ENCODE measurements at regions not wholly inside any gene's neighbourhood (a gene's known extent, or its start where the extent isn't known, plus 50 kb on each side); places are given as distances from the start of the nearest gene placed in this dataset.

DNA sequence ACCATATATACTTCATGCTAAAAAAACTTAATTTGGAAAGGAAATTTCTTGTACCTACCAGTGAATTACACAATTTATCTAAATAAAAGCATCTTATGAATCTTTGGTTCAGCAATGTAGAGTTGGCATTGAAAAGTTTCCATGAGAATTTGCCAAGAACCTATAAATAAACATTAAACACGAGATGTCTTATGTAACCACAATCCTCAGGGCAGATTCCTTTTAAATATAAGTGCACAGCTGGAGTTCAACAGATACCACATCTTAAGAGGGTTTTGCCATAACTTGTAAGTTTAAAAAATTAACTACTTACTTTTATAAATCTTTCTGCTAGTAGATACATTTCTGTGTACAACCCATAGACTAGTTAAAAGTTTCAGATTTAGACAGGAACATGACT, 499.3 kb upstream of the ARRDC4 start:
- DNase-seq (ENCODE audit: low spot score in 2 of 2) (no peak), ATAC-seq (no peak)
- no peaks in the 10 kb centered on the region for H3K36me3 Mint-ChIP-seq
- peaks cover 7% of the 10 kb centered on the region for H3K9me3 Mint-ChIP-seq
- H3K4me3 Mint-ChIP-seq, result no peak overlapping the region
- no peaks in the 10 kb centered on the region for H3K4me1 Mint-ChIP-seq
- no peak overlapping the region for H3K27ac Mint-ChIP-seq

DNA sequence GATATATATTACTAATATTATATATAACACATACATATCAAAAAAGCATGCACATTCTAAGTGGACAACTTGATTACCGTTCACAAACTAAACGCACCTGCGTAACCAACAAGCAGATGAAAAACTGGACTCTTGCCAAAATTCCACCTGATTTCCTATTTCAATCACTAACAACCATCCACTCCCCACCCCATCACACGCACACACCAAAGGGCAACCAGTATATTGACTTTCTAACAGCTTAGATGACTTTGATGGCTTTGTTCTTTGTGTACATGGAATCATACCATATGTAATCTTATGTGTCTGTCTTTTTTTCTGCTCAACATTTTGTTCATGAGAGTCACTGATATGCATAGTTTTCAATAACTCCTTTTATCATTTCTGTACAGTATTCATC, 496.8 kb upstream of the ARRDC4 start:
- no peaks in the 10 kb centered on the region for H3K4me1 Mint-ChIP-seq
- no peaks in the 10 kb centered on the region for H3K36me3 Mint-ChIP-seq
- H3K27ac Mint-ChIP-seq, result no peak overlapping the region
- no peak overlapping the region for H3K4me3 Mint-ChIP-seq
- H3K9me3 Mint-ChIP-seq, result peaks cover 10% of the 10 kb centered on the region
- no peak for ATAC-seq
- no peak for DNase-seq (ENCODE audit: low spot score in 2 of 2)

- no peak overlapping the region for H3K4me3 Mint-ChIP-seq
- H3K27ac Mint-ChIP-seq, result no peak overlapping the region
Observed at GRCh38 chr15:97470417-97470816, 490.1 kb upstream of the ARRDC4 start.

DNA sequence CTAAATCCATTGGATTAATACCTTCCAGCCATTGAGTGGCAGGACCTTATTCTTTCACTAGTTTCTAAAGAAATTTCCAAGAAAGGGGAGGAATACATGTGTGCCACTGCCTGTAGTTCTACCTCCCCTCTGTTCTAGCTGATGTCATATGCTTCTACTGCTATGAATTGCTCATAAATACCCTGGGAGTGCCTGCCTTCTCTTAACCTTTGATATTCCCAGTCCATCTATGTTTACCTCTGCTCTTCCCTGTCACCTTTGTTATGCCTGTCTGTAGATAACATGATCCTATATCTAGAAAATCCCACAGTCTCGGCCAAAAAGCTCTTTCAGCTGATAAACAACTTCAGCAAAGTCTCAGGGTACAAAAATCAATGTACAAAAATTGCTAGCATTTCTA, 486.9 kb upstream of the ARRDC4 start:
- no peak overlapping the region for H3K4me3 Mint-ChIP-seq
- H3K9me3 Mint-ChIP-seq, result peaks cover 10% of the 10 kb centered on the region
- ATAC-seq (no peak), DNase-seq (ENCODE audit: low spot score in 2 of 2) (no peak)
- H3K4me1 Mint-ChIP-seq, result no peaks in the 10 kb centered on the region
- no peak overlapping the region for H3K27ac Mint-ChIP-seq
- H3K36me3 Mint-ChIP-seq, result no peaks in the 10 kb centered on the region

More at GRCh38 chr15:97470417-97470816, 490.1 kb upstream of the ARRDC4 start:
- Mint-ChIP-seq H3K4me1 (no peaks in the 10 kb centered on the region), H3K36me3 (no peaks in the 10 kb centered on the region), H3K9me3 (peaks cover 16% of the 10 kb centered on the region)
- no peak for ATAC-seq
- no peak for DNase-seq (ENCODE audit: low spot score in 2 of 2)

DNA sequence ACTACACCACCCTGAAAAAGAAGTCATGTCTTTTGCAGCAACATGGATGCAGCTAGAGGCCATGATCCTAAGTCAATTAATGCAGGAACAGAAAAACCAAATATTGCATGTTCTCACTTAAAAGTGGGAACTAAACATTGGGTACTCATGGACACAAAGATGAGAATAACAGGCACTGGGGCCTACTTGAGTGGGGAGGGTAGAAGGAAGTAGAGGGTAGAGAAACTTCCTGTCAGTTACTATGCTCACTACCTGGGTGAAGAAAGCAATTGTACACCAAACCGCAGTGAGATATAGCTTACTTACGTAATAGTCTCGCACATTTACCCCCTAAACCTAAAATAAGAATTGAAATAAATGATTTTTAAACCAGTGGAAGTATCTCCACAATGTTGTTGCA, 480.5 kb upstream of the ARRDC4 start:
- DNase-seq (ENCODE audit: low spot score in 2 of 2) (no peak), ATAC-seq (no peak)
- no peak overlapping the region for H3K27ac Mint-ChIP-seq
- H3K9me3 Mint-ChIP-seq, result peaks cover 9% of the 10 kb centered on the region
- H3K36me3 Mint-ChIP-seq, result no peaks in the 10 kb centered on the region
- no peaks in the 10 kb centered on the region for H3K4me1 Mint-ChIP-seq
- no peak overlapping the region for H3K4me3 Mint-ChIP-seq

- ATAC-seq, result no peak
- Mint-ChIP-seq H3K36me3 (no peaks in the 10 kb centered on the region), H3K9me3 (peaks cover 13% of the 10 kb centered on the region), H3K4me3 (no peak overlapping the region), H3K27ac (no peak overlapping the region), H3K4me1 (no peaks in the 10 kb centered on the region)
- no peak for DNase-seq (ENCODE audit: low spot score in 2 of 2)
Observed at GRCh38 chr15:97482521-97482920, 478.0 kb upstream of the ARRDC4 start.

DNA sequence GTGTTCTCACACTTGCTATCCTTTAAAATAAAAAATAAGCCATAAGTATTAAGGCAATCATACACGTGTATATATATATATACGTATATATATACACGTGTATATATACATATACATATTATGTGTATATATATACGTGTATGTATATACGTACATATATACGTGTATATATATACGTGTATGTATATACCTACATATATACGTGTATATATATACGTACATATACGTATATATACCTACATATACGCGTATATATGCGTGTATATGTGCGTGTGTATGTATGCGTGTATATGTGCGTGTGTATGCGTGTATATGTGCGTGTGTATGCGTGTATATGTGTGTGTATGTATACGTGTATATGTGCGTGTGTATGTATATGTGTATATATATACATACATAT, 477.3 kb upstream of the ARRDC4 start:
- ATAC-seq (no peak), DNase-seq (ENCODE audit: low spot score in 2 of 2) (no peak)
- Mint-ChIP-seq H3K4me3 (no peak overlapping the region), H3K36me3 (no peaks in the 10 kb centered on the region), H3K9me3 (peaks cover 16% of the 10 kb centered on the region), H3K4me1 (no peaks in the 10 kb centered on the region), H3K27ac (no peak overlapping the region)

DNA sequence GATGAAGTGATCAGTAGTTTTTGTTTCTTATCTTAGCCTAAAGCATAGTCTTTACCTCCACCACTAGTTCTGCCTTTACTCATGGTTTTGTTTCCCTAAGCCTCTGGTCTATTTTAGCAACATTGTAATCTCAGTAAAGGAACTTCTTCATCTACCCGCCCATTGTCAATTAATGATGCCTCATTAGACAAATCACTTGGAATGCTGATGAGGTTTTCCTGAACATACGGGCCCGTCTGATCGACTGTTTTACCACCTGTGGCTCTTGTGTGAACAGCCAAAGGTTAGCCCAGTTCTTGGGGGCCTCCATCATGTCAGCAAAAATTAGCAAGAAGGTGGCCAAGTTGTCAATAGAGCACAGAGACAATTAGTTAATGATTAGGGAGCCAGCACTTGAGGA, 470.1 kb upstream of the ARRDC4 start:
- Mint-ChIP-seq H3K9me3 (peaks cover 12% of the 10 kb centered on the region), H3K27ac (no peak overlapping the region), H3K4me1 (no peaks in the 10 kb centered on the region), H3K4me3 (no peak overlapping the region), H3K36me3 (no peaks in the 10 kb centered on the region)
- no peak for ATAC-seq
- DNase-seq (ENCODE audit: low spot score in 2 of 2), result no peak

- ATAC-seq (no peak), DNase-seq (ENCODE audit: low spot score in 2 of 2) (no peak)
- Mint-ChIP-seq H3K27ac (no peak overlapping the region), H3K9me3 (peaks cover 14% of the 10 kb centered on the region), H3K36me3 (no peaks in the 10 kb centered on the region), H3K4me3 (no peak overlapping the region), H3K4me1 (no peaks in the 10 kb centered on the region)
Observed at GRCh38 chr15:97501291-97501690, 459.2 kb upstream of the ARRDC4 start.

GRCh38 chr15:97502038-97502437, 458.5 kb upstream of the ARRDC4 start:
- Mint-ChIP-seq H3K36me3 (no peaks in the 10 kb centered on the region), H3K9me3 (peaks cover 12% of the 10 kb centered on the region), H3K4me1 (no peaks in the 10 kb centered on the region), H3K27ac (no peak overlapping the region), H3K4me3 (no peak overlapping the region)
- ATAC-seq (no peak), DNase-seq (ENCODE audit: low spot score in 2 of 2) (no peak)

GRCh38 chr15:97504031-97504792, 456.3 kb upstream of the ARRDC4 start:
- Mint-ChIP-seq H3K36me3 (no peaks in the 10 kb centered on the region), H3K4me1 (no peaks in the 10 kb centered on the region), H3K27ac (no peak overlapping the region), H3K9me3 (peaks cover 12% of the 10 kb centered on the region), H3K4me3 (no peak overlapping the region)
- DNase-seq (ENCODE audit: low spot score in 2 of 2) (no peak), ATAC-seq (no peak)

DNA sequence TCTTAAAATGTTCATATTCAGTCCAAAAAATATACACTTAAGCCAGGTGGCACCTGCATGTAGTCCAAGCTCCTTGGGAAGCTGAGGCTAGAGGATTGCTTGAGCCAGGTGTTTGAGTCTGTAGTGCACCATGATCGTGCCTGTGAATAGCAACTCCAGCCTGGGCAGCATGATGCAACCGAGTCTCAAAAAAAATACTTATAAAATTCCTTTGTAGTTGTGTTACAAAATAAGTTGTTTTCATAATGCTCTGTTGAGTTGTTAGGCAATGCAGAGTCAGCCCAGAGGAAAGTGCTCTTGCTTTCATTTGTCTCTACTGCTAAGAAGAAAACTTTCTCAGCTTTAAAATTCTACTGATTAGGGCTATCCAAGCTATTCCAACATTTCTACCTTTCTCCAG, 442.8 kb upstream of the ARRDC4 start:
- H3K27ac Mint-ChIP-seq, result no peak overlapping the region
- ATAC-seq (no peak), DNase-seq (ENCODE audit: low spot score in 2 of 2) (no peak)
- no peaks in the 10 kb centered on the region for H3K36me3 Mint-ChIP-seq
- H3K4me1 Mint-ChIP-seq, result no peaks in the 10 kb centered on the region
- no peak overlapping the region for H3K4me3 Mint-ChIP-seq
- peaks cover 15% of the 10 kb centered on the region for H3K9me3 Mint-ChIP-seq

DNA sequence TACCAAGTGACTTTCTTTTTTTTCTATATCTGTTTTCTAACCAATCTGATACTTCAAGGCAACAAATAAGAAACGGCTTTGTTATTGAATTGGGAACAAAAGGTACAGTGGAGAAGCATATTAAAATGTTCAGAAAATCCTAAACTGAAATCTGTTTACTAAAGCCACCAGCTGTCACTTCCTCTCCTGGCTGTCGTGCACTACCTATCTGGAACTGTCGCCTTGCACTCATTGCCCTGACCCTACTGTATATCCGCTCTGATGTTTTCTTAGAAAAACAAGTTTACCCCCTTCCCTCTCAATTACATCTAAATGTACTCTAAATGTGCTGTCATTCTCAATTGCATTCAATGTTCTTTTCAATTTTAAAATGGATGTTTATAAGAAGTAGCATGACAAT, 439.8 kb upstream of the ARRDC4 start:
- DNase-seq (ENCODE audit: low spot score in 2 of 2), result no peak
- no peaks in the 10 kb centered on the region for H3K4me1 Mint-ChIP-seq
- no peak for ATAC-seq
- H3K9me3 Mint-ChIP-seq, result peaks cover 16% of the 10 kb centered on the region
- H3K27ac Mint-ChIP-seq, result no peak overlapping the region
- H3K36me3 Mint-ChIP-seq, result no peaks in the 10 kb centered on the region
- no peak overlapping the region for H3K4me3 Mint-ChIP-seq

GRCh38 chr15:97521381-97522285, 438.9 kb upstream of the ARRDC4 start:
- Mint-ChIP-seq H3K4me1 (no peaks in the 10 kb centered on the region), H3K27ac (no peak overlapping the region), H3K9me3 (peaks cover 11% of the 10 kb centered on the region), H3K36me3 (no peaks in the 10 kb centered on the region), H3K4me3 (no peak overlapping the region)
- DNase-seq (ENCODE audit: low spot score in 2 of 2), result no peak
- no peak for ATAC-seq

GRCh38 chr15:97522347-97522746, 438.2 kb upstream of the ARRDC4 start:
- Mint-ChIP-seq H3K36me3 (no peaks in the 10 kb centered on the region), H3K9me3 (peaks cover 11% of the 10 kb centered on the region), H3K4me1 (no peaks in the 10 kb centered on the region), H3K4me3 (no peak overlapping the region), H3K27ac (no peak overlapping the region)
- ATAC-seq, result no peak
- DNase-seq (ENCODE audit: low spot score in 2 of 2), result no peak

DNA sequence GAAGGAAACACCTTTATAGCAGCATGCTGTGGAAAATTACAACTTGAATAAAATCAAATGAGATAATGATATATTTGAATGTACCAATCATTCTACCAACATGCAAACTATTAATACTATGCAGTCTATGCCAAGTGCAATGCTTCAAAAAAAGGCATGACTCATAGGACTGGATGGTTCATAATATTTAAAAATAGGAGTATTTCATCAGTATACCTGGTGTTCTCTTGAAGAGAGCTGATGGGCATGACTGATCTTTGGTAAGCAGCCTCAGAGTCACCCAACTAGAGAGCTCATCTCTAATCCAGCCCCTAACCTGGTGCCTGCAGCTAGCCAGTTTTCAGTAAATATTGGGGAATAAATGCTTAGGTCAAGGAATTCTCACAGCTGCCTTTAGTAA, 434.7 kb upstream of the ARRDC4 start:
- ATAC-seq (no peak), DNase-seq (ENCODE audit: low spot score in 2 of 2) (no peak)
- Mint-ChIP-seq H3K4me1 (no peaks in the 10 kb centered on the region), H3K36me3 (no peaks in the 10 kb centered on the region), H3K4me3 (no peak overlapping the region), H3K27ac (no peak overlapping the region), H3K9me3 (peaks cover 10% of the 10 kb centered on the region)

Measured in stimulated activated effector memory CD8-positive, alpha-beta T cell treated with anti-CD3 and anti-CD28 coated beads, Interleukin-12 subunit alpha, Interleukin-12 subunit beta, amount 100 ng/mL, for 72 hours (primary cell).